Activated naive CD8-positive, alpha-beta T cell (primary cell): ENCODE measurements at regions not wholly inside any gene's neighbourhood (a gene's known extent, or its start where the extent isn't known, plus 50 kb on each side); places are given as distances from the start of the nearest gene placed in this dataset.

ENCODE experiments used
- H3K27ac Mint-ChIP-seq: one replicate; pipeline ENCODE4 v1.8.0; 2021; ENCODE audit warnings: mixed read lengths
- H3K27me3 Mint-ChIP-seq: one replicate; pipeline ENCODE4 v1.8.0; 2021; ENCODE audit warnings: mixed read lengths
- H3K36me3 Mint-ChIP-seq: one replicate; pipeline ENCODE4 v1.8.0; 2021; ENCODE audit warnings: mixed read lengths
- H3K4me1 Mint-ChIP-seq: one replicate; pipeline ENCODE4 v1.8.0; 2021; ENCODE audit warnings: low read depth, mixed read lengths
- H3K4me3 Mint-ChIP-seq: one replicate; pipeline ENCODE4 v1.8.0; 2021; ENCODE audit warnings: mild to moderate bottlenecking, mixed read lengths
- H3K9me3 Mint-ChIP-seq: one replicate; pipeline ENCODE4 v1.8.0; 2021; ENCODE audit warnings: low read depth, mixed read lengths

- Mint-ChIP-seq H3K27me3 (no peaks in the 10 kb centered on the region), H3K4me3 (no peak overlapping the region), H3K9me3 (no peaks in the 10 kb centered on the region), H3K4me1 (no peaks in the 10 kb centered on the region), H3K36me3 (no peaks in the 10 kb centered on the region), H3K27ac (no peak overlapping the region)
Observed at GRCh38 chr14:98685725-98686124, 586.3 kb downstream of the BCL11B start.

GRCh38 chr14:98688446-98688845, 583.6 kb downstream of the BCL11B start:
- Mint-ChIP-seq H3K27ac (no peak overlapping the region), H3K36me3 (no peaks in the 10 kb centered on the region), H3K4me1 (no peaks in the 10 kb centered on the region), H3K27me3 (no peaks in the 10 kb centered on the region), H3K4me3 (no peak overlapping the region), H3K9me3 (no peaks in the 10 kb centered on the region)

GRCh38 chr14:98689951-98690350, 582.0 kb downstream of the BCL11B start:
- Mint-ChIP-seq H3K4me1 (no peaks in the 10 kb centered on the region), H3K36me3 (no peaks in the 10 kb centered on the region), H3K9me3 (no peaks in the 10 kb centered on the region), H3K4me3 (no peak overlapping the region), H3K27me3 (no peaks in the 10 kb centered on the region), H3K27ac (no peak overlapping the region)

- no peaks in the 10 kb centered on the region for H3K4me1 Mint-ChIP-seq
- H3K9me3 Mint-ChIP-seq = peaks cover 16% of the 10 kb centered on the region
- H3K27ac Mint-ChIP-seq = no peak overlapping the region
- H3K27me3 Mint-ChIP-seq = no peaks in the 10 kb centered on the region
- peaks cover 6% of the 10 kb centered on the region for H3K36me3 Mint-ChIP-seq
- H3K4me3 Mint-ChIP-seq = no peak overlapping the region
Observed at GRCh38 chr14:98692832-98693231, 579.2 kb downstream of the BCL11B start.

- peaks cover 6% of the 10 kb centered on the region for H3K36me3 Mint-ChIP-seq
- no peaks in the 10 kb centered on the region for H3K27me3 Mint-ChIP-seq
- H3K4me3 Mint-ChIP-seq = no peak overlapping the region
- H3K9me3 Mint-ChIP-seq = peaks cover 16% of the 10 kb centered on the region
- H3K4me1 Mint-ChIP-seq = no peaks in the 10 kb centered on the region
- H3K27ac Mint-ChIP-seq = no peak overlapping the region
Observed at GRCh38 chr14:98694541-98694940, 577.5 kb downstream of the BCL11B start.

GRCh38 chr14:98695809-98696208, 576.2 kb downstream of the BCL11B start:
- Mint-ChIP-seq H3K27ac (no peak overlapping the region), H3K4me1 (no peaks in the 10 kb centered on the region), H3K9me3 (peaks cover 16% of the 10 kb centered on the region), H3K36me3 (peaks cover 6% of the 10 kb centered on the region), H3K27me3 (no peaks in the 10 kb centered on the region), H3K4me3 (no peak overlapping the region)

GRCh38 chr14:98698341-98698740, 573.7 kb downstream of the BCL11B start:
- peaks cover 16% of the 10 kb centered on the region for H3K9me3 Mint-ChIP-seq
- no peak overlapping the region for H3K4me3 Mint-ChIP-seq
- H3K4me1 Mint-ChIP-seq = peaks cover under 1% of the 10 kb centered on the region
- no peaks in the 10 kb centered on the region for H3K27me3 Mint-ChIP-seq
- peaks cover 6% of the 10 kb centered on the region for H3K36me3 Mint-ChIP-seq
- H3K27ac Mint-ChIP-seq = no peak overlapping the region

GRCh38 chr14:98700748-98701147, 571.2 kb downstream of the BCL11B start:
- peaks cover 6% of the 10 kb centered on the region for H3K36me3 Mint-ChIP-seq
- no peaks in the 10 kb centered on the region for H3K27me3 Mint-ChIP-seq
- H3K9me3 Mint-ChIP-seq = peaks cover 14% of the 10 kb centered on the region
- H3K4me3 Mint-ChIP-seq = no peak overlapping the region
- no peak overlapping the region for H3K27ac Mint-ChIP-seq
- peaks cover 24% of the 10 kb centered on the region for H3K4me1 Mint-ChIP-seq

GRCh38 chr14:98701377-98701776, 570.6 kb downstream of the BCL11B start:
- H3K27ac Mint-ChIP-seq = no peak overlapping the region
- peaks cover 3% of the 10 kb centered on the region for H3K36me3 Mint-ChIP-seq
- peaks cover 25% of the 10 kb centered on the region for H3K4me1 Mint-ChIP-seq
- H3K9me3 Mint-ChIP-seq = peaks cover 7% of the 10 kb centered on the region
- no peak overlapping the region for H3K4me3 Mint-ChIP-seq
- H3K27me3 Mint-ChIP-seq = no peaks in the 10 kb centered on the region

GRCh38 chr14:98704441-98704840, 567.6 kb downstream of the BCL11B start:
- Mint-ChIP-seq H3K4me1 (peaks cover 34% of the 10 kb centered on the region), H3K27ac (peak overlapping the region; percentile 77), H3K4me3 (peak overlapping the region; percentile 18), H3K36me3 (no peaks in the 10 kb centered on the region), H3K27me3 (no peaks in the 10 kb centered on the region), H3K9me3 (no peaks in the 10 kb centered on the region)

GRCh38 chr14:98705871-98706300, 566.1 kb downstream of the BCL11B start:
- Mint-ChIP-seq H3K4me1 (peaks cover 40% of the 10 kb centered on the region), H3K27ac (no peak overlapping the region), H3K36me3 (no peaks in the 10 kb centered on the region), H3K27me3 (no peaks in the 10 kb centered on the region), H3K9me3 (no peaks in the 10 kb centered on the region), H3K4me3 (no peak overlapping the region)

- Mint-ChIP-seq H3K9me3 (no peaks in the 10 kb centered on the region), H3K36me3 (peaks cover 2% of the 10 kb centered on the region), H3K27me3 (no peaks in the 10 kb centered on the region), H3K4me3 (no peak overlapping the region), H3K27ac (no peak overlapping the region), H3K4me1 (peaks cover 49% of the 10 kb centered on the region)
Observed at GRCh38 chr14:98707522-98707921, 564.5 kb downstream of the BCL11B start.

- Mint-ChIP-seq H3K9me3 (no peaks in the 10 kb centered on the region), H3K4me3 (no peak overlapping the region), H3K4me1 (peaks cover 47% of the 10 kb centered on the region), H3K36me3 (peaks cover 2% of the 10 kb centered on the region), H3K27me3 (no peaks in the 10 kb centered on the region), H3K27ac (peak overlapping the region; percentile 25)
Observed at GRCh38 chr14:98708555-98708954, 563.4 kb downstream of the BCL11B start.

GRCh38 chr14:98711453-98711852, 560.5 kb downstream of the BCL11B start:
- Mint-ChIP-seq H3K4me3 (no peak overlapping the region), H3K36me3 (peaks cover 2% of the 10 kb centered on the region), H3K27me3 (no peaks in the 10 kb centered on the region), H3K4me1 (peaks cover 24% of the 10 kb centered on the region), H3K27ac (peak overlapping the region; percentile 77), H3K9me3 (no peaks in the 10 kb centered on the region)

- Mint-ChIP-seq H3K36me3 (peaks cover 2% of the 10 kb centered on the region), H3K4me1 (peaks cover 15% of the 10 kb centered on the region), H3K4me3 (no peak overlapping the region), H3K27me3 (no peaks in the 10 kb centered on the region), H3K27ac (no peak overlapping the region), H3K9me3 (no peaks in the 10 kb centered on the region)
Observed at GRCh38 chr14:98714626-98715425, 557.2 kb downstream of the BCL11B start.

GRCh38 chr14:98716133-98716532, 555.9 kb downstream of the BCL11B start:
- Mint-ChIP-seq H3K27me3 (no peaks in the 10 kb centered on the region), H3K9me3 (no peaks in the 10 kb centered on the region), H3K4me1 (peaks cover 11% of the 10 kb centered on the region), H3K4me3 (no peak overlapping the region), H3K36me3 (peaks cover 2% of the 10 kb centered on the region), H3K27ac (no peak overlapping the region)
